ENCODE measurements at regions not wholly inside any gene's neighbourhood (a gene's known extent, or its start where the extent isn't known, plus 50 kb on each side); places are given as distances from the start of the nearest gene placed in this dataset.
"Not testable (repeated sequence)": the region's sequence is repeated elsewhere in the genome, so short reads cannot be mapped to it uniquely, and the experiment has no call there.

DNA sequence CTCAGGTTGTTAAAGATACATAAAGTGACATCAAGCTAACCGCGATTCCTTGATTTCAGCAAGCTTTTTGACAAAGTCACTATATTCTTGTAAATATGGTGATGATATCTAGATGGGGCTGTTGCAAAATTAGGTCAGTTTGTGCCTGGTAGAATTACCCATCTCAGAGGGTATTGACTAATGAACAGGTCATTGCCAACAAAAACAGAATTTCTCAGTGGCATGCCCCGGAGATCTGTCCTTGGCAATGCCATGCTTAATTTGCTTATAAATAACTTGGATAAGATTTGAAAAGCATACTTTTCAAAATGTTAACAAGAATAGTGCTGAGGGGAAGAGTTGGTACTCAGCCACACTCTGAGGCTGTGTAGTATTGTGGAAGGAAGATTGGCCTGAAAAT, 783.3 kb upstream of the SEMA6A start:
- WGBS (ENCODE audit: insufficient coverage) = 92% methylated on average over 3 of the region's 3 CpGs
- Histone ChIP-seq H3K27me3 (ENCODE audit: control insufficient read depth, insufficient read depth, low read length) (no peaks in the 10 kb centered on the region), H3K36me3 (ENCODE audit: control insufficient read depth, insufficient read depth, low read length) (no peaks in the 10 kb centered on the region), H3K9me3 (ENCODE audit: control insufficient read depth, insufficient read depth, low read length) (no peaks in the 10 kb centered on the region), H3K4me3 (ENCODE audit: low read length) (no peak overlapping the region), H3K4me1 (ENCODE audit: control insufficient read depth, insufficient read depth, low read length) (no peaks in the 10 kb centered on the region), H3K27ac (ENCODE audit: low read length) (no peak overlapping the region)
- no peak for ATAC-seq
- Mint-ChIP-seq H3K9me3 (peaks cover 6 to 7% of the 10 kb centered on the region in 2 donors), H3K36me3 (no peaks in the 10 kb centered on the region), H3K27ac (no peak overlapping the region), H3K27me3 (ENCODE audit: low read depth in 2 of 2) (no peaks in the 10 kb centered on the region), H3K4me3 (no peak overlapping the region), H3K4me1 (no peaks in the 10 kb centered on the region)
- no peak for DNase-seq
- TF ChIP-seq, protein P1, sequence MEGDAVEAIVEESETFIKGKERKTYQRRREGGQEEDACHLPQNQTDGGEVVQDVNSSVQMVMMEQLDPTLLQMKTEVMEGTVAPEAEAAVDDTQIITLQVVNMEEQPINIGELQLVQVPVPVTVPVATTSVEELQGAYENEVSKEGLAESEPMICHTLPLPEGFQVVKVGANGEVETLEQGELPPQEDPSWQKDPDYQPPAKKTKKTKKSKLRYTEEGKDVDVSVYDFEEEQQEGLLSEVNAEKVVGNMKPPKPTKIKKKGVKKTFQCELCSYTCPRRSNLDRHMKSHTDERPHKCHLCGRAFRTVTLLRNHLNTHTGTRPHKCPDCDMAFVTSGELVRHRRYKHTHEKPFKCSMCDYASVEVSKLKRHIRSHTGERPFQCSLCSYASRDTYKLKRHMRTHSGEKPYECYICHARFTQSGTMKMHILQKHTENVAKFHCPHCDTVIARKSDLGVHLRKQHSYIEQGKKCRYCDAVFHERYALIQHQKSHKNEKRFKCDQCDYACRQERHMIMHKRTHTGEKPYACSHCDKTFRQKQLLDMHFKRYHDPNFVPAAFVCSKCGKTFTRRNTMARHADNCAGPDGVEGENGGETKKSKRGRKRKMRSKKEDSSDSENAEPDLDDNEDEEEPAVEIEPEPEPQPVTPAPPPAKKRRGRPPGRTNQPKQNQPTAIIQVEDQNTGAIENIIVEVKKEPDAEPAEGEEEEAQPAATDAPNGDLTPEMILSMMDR (IDR thresholded peaks at IDR 0.05) = no peak
- intact Hi-C loops (cut with micrococcal nuclease) = no loop called here

DNA sequence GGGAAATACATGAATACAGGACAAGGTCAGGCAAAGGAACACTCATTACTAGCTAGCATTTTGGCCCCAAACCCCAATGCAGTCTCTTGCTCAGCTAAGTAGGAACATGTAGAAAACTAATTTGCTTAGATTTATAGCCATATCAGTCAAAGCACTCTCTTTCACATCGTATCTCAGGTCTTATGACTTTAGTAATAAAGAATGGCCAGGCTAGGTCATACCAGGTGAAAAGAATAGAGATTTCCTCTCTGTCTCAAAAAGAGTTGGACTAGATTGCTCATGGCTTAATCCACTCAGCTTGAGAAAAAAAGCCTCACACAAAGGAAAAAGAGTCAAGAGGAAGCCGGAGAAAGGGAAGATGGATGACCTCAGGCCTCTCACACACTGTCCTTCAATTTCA, 772.7 kb upstream of the SEMA6A start:
- WGBS (ENCODE audit: insufficient coverage) = 45% methylated on average over 2 of the region's 2 CpGs
- no peak overlapping the region for H3K27ac Mint-ChIP-seq
- Histone ChIP-seq H3K4me3 (ENCODE audit: low read length) (no peak overlapping the region), H3K36me3 (ENCODE audit: control insufficient read depth, insufficient read depth, low read length) (no peaks in the 10 kb centered on the region), H3K27me3 (ENCODE audit: control insufficient read depth, insufficient read depth, low read length) (no peaks in the 10 kb centered on the region), H3K4me1 (ENCODE audit: control insufficient read depth, insufficient read depth, low read length) (no peaks in the 10 kb centered on the region), H3K9me3 (ENCODE audit: control insufficient read depth, insufficient read depth, low read length) (peaks cover 2% of the 10 kb centered on the region), H3K27ac (ENCODE audit: low read length) (no peak overlapping the region)
- no peaks in the 10 kb centered on the region for H3K27me3 Mint-ChIP-seq (ENCODE audit: low read depth in 2 of 2)
- H3K36me3 Mint-ChIP-seq = no peaks in the 10 kb centered on the region
- intact Hi-C loops (cut with micrococcal nuclease) = no loop called here
- ATAC-seq (no peak), DNase-seq (no peak)
- peaks cover 10 to 12% of the 10 kb centered on the region in 2 donors for H3K9me3 Mint-ChIP-seq
- no peak overlapping the region for H3K4me3 Mint-ChIP-seq
- H3K4me1 Mint-ChIP-seq = no peaks in the 10 kb centered on the region
- TF ChIP-seq, protein P1 (IDR thresholded peaks at IDR 0.05) = no peak

DNA sequence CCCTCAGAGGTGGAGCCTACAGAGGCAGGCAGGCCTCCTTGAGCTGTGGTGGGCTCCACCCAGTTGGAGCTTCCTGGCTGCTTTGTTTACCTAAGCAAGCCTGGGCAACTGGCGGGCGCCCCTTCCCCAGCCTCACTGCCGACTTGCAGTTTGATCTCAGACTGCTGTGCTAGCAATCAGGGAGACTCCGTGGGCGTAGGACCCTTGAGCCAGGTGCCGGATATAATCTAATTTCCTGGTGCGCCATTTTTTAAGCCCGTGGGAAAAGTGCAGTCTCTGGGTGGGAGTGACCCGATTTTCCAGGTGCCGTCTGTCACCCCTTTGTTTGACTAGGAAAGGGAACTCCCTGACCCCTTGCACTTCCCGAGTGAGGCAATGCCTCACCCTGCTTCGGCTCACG, 769.1 kb upstream of the SEMA6A start:
- H3K4me3 Mint-ChIP-seq; H3K4me3 ChIP-seq (ENCODE audit: low read length); H3K27ac ChIP-seq (ENCODE audit: low read length); H3K9me3 ChIP-seq (ENCODE audit: control insufficient read depth, insufficient read depth, low read length); H3K27me3 Mint-ChIP-seq (ENCODE audit: low read depth in 2 of 2); H3K36me3 ChIP-seq (ENCODE audit: control insufficient read depth, insufficient read depth, low read length); H3K4me1 Mint-ChIP-seq; DNase-seq; intact Hi-C loops (cut with micrococcal nuclease); H3K27me3 ChIP-seq (ENCODE audit: control insufficient read depth, insufficient read depth, low read length); H3K4me1 ChIP-seq (ENCODE audit: control insufficient read depth, insufficient read depth, low read length); H3K27ac Mint-ChIP-seq; ATAC-seq; H3K36me3 Mint-ChIP-seq: not testable (repeated sequence)
- peaks cover 10 to 12% of the 10 kb centered on the region in 2 donors for H3K9me3 Mint-ChIP-seq
- WGBS (ENCODE audit: insufficient coverage) = 88% methylated on average over 13 of the region's 13 CpGs

DNA sequence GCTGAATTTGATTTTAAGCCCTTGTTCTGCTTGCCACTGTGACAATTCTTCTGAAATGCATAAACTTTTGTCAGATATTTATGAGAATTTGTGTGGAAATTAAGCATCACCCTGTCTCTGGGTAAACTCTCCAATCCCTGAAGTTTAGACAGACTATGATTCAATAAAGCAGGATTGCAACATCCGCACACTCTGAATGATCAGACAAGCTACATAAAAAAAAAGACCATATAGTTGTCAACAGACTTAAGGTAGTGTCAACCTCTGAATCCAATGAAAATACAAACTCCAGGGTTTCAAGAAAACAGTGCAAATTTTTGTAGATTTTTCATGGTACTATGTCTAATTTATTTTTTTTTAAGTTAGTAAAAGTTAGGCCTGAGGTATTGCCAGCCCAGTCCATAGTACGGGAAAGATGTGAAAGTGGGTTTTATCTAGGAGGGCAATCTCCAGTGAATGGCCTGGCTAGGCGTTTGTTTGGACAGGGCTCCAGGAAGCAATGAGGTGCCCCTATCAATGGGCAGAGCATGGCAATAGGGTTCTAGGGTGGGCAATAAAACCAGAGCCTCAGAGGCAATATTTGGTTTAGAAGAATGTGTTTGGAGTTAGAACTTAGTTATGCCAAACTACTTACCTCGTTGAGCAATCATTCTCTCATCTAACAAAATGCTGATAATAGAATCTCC, 762.6 kb upstream of the SEMA6A start:
- H3K27ac Mint-ChIP-seq = no peak overlapping the region
- no peak overlapping the region for H3K27ac ChIP-seq (ENCODE audit: low read length)

More for the DNA sequence above, 762.6 kb upstream of the SEMA6A start:
- ATAC-seq (no peak), DNase-seq (no peak)
- WGBS (ENCODE audit: insufficient coverage) = 70% methylated on average over 3 of the region's 4 CpGs
- Histone ChIP-seq H3K9me3 (ENCODE audit: control insufficient read depth, insufficient read depth, low read length) (no peaks in the 10 kb centered on the region), H3K4me1 (ENCODE audit: control insufficient read depth, insufficient read depth, low read length) (no peaks in the 10 kb centered on the region), H3K36me3 (ENCODE audit: control insufficient read depth, insufficient read depth, low read length) (no peaks in the 10 kb centered on the region), H3K27me3 (ENCODE audit: control insufficient read depth, insufficient read depth, low read length) (no peaks in the 10 kb centered on the region), H3K4me3 (ENCODE audit: low read length) (no peak overlapping the region)
- intact Hi-C loops (cut with micrococcal nuclease) = no loop called here
- no peaks in the 10 kb centered on the region for H3K27me3 Mint-ChIP-seq (ENCODE audit: low read depth in 2 of 2)
- no peaks in the 10 kb centered on the region for H3K36me3 Mint-ChIP-seq
- TF ChIP-seq, protein P1 (IDR thresholded peaks at IDR 0.05) = no peak
- H3K9me3 Mint-ChIP-seq = peaks cover 0 to 4% of the 10 kb centered on the region in 2 donors
- no peak overlapping the region for H3K4me3 Mint-ChIP-seq
- no peaks in the 10 kb centered on the region for H3K4me1 Mint-ChIP-seq
